ENCODE measurements at regions not wholly inside any gene's neighbourhood (a gene's known extent, or its start where the extent isn't known, plus 50 kb on each side); places are given as distances from the start of the nearest gene placed in this dataset.

DNA sequence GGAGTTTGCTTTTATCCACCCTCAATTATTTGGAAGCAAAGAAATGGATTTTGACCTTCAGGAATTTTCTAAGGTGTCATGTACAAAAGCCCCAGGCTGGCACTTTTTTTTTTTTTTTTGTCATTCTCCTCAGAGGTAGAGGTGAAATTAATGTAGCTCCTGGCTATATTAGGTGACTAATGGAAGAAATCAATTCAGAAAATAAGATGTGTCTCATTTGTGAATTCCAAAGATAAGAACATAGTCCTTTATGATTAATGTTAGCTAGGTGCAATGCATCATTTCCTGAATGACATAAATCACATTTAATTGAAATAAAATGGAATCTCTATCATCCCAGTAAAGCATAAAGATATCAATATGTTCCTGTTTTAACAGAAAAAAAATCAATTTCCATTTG lies 477.6 kb downstream of the FBXO15 start:
- H3K27ac ChIP-seq: no peak overlapping the region
- TF ChIP-seq ZFX (IDR thresholded peaks at IDR 0.05; ENCODE audit: borderline replicate concordance): no peak
- TF ChIP-seq CTCF (IDR thresholded peaks at IDR 0.05): no peak

DNA sequence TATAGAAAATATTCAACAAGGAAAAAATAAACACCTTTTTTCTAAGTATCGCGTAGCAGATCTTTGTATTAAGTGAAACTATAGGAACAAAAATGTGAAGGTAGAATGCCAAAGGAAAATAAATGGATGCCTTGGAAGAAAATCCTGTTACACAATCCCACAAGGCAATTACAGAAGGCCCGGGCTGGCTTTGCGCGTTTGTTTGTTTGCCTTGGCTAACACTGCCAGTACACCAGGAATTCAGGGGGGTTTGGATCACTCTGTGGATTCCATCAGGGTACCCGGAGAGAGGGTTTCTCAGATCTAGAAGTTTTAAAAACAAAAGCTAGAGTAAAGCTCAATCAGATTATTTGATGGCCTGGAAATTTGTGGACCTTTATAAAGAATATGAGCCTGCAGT lies 478.3 kb downstream of the FBXO15 start:
- no peak overlapping the region for H3K27ac ChIP-seq
- TF ChIP-seq CTCF (IDR thresholded peaks at IDR 0.05) (no peak), ZFX (IDR thresholded peaks at IDR 0.05; ENCODE audit: borderline replicate concordance) (no peak)

DNA sequence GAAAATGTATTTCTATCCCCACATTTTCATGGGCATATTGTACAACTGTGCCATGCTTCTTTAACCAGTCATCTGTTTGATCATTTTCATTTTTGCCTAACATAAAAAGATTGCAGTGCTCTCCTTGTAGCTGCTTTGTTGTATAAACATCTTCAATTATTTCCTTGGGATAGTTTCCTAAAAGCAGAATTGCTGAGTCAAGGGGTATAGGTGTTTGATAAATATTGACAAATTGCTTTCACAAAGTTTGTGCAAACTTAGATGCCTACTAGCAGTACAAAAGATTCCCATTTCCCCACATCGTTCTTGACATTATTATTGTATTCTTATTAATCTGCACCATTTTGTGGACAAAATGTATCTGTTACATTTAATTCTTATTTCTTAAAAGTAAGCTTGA lies 479.6 kb downstream of the FBXO15 start:
- TF ChIP-seq CTCF (IDR thresholded peaks at IDR 0.05) (no peak), ZFX (IDR thresholded peaks at IDR 0.05; ENCODE audit: borderline replicate concordance) (no peak)
- H3K27ac ChIP-seq: no peak overlapping the region

DNA sequence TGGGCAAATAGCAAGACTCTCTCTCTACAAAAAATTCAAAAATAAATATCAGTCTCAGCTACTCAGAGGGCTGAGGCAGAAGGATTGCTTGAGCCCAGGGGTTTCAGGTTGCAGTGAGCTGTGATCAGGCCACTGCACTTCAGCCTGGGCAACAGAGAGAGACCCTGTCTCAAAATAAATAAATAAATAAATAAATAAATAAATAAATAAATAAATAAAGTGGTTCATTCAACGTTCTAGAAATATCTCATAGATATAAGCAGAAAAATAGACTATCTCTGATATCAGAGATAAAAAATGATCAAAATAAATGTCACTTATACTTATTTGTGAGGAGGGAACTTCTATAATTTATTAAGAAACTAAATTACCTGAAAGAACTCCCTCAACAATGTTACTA lies 480.9 kb downstream of the FBXO15 start:
- TF ChIP-seq ZFX (IDR thresholded peaks at IDR 0.05; ENCODE audit: borderline replicate concordance): no peak
- no peak for TF ChIP-seq CTCF (IDR thresholded peaks at IDR 0.05)
- no peak overlapping the region for H3K27ac ChIP-seq

GRCh38 chr18:73664896-73665295 lies 482.7 kb downstream of the FBXO15 start:
- TF ChIP-seq CTCF (IDR thresholded peaks at IDR 0.05) (no peak), ZFX (IDR thresholded peaks at IDR 0.05; ENCODE audit: borderline replicate concordance) (no peak)
- H3K27ac ChIP-seq: no peak overlapping the region

DNA sequence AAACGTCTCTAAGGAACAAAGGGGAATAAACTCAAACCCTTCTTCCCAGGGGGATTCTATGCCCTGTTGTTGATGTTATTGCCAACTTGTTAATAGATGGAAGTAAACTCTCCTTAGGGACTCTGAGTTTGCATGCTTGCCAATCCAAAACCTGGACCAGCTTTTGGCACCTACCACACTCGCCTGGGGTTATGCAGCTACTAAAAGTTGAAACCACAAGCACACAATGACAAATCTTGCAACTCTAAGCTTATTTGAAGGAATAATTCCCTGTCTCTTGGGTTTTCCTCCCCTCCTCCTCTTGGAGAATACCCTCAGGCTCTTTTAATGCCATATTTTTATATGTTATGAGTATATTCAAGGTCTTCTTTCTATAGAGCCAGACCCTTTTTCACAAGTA lies 484.1 kb downstream of the FBXO15 start:
- no peak overlapping the region for H3K27ac ChIP-seq
- TF ChIP-seq CTCF (IDR thresholded peaks at IDR 0.05) (no peak), ZFX (IDR thresholded peaks at IDR 0.05; ENCODE audit: borderline replicate concordance) (no peak)

DNA sequence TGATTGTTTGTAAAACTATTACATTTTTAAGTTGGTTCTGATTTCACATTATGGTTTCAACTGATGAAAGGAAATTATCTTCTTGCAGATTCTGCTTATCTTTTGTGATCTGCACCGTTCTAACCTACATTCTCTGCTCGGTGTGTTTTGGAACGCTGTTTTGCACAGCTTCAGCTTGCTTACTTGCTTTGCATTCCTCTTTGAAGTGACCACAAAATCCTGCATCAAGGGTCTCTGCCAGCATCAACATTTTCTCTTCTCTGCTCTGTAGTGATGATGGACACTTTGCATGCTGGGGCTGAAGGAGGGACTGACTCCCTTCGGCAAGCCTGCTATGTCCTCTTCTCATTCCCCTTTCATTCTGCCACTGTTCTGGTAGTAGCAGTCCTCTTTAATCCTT lies 485.2 kb downstream of the FBXO15 start:
- H3K27ac ChIP-seq: no peak overlapping the region

More for the DNA sequence above, 485.2 kb downstream of the FBXO15 start:
- TF ChIP-seq ZFX (IDR thresholded peaks at IDR 0.05; ENCODE audit: borderline replicate concordance) (no peak), CTCF (IDR thresholded peaks at IDR 0.05) (no peak)

Measured in 22Rv1 (cell line).